C4-2B (cell line): ENCODE measurements at regions not wholly inside any gene's neighbourhood (a gene's known extent, or its start where the extent isn't known, plus 50 kb on each side); places are given as distances from the start of the nearest gene placed in this dataset.

Experiments used
- ZFX ChIP-seq: fragments of 450-650 bp; IDR thresholded peaks from 2 replicates; pipeline ENCODE4 v1.6.1; 2017
- TF ChIP-seq, protein P1 (sequence below): fragments of 450-650 bp; conservative IDR thresholded peaks from 2 replicates; pipeline ENCODE4 v1.5.1; 2017; ENCODE audit warnings: mild to moderate bottlenecking

DNA sequence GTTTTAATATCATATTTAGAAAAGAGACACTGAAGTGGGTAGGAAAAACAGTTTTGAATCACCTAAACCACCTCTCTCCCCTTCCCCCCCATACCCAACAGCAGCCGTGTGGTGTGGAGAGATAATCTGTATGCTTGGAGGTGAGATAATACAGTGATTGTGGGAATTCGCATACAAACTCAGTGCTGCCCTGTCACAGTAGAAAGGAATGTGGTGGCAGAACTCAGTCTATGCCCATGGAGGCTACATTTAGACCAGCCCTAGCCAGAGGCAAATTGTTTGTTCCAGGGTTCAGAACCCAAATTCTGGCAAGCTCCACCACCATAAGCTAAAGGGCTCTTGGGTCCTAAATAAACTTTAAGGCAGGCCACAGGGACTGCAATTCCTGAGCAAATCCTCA is 827.0 kb downstream of the C12orf50 start:
- TF ChIP-seq, protein P1, sequence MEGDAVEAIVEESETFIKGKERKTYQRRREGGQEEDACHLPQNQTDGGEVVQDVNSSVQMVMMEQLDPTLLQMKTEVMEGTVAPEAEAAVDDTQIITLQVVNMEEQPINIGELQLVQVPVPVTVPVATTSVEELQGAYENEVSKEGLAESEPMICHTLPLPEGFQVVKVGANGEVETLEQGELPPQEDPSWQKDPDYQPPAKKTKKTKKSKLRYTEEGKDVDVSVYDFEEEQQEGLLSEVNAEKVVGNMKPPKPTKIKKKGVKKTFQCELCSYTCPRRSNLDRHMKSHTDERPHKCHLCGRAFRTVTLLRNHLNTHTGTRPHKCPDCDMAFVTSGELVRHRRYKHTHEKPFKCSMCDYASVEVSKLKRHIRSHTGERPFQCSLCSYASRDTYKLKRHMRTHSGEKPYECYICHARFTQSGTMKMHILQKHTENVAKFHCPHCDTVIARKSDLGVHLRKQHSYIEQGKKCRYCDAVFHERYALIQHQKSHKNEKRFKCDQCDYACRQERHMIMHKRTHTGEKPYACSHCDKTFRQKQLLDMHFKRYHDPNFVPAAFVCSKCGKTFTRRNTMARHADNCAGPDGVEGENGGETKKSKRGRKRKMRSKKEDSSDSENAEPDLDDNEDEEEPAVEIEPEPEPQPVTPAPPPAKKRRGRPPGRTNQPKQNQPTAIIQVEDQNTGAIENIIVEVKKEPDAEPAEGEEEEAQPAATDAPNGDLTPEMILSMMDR, result no peak
- no peak for TF ChIP-seq ZFX
